BE2C (cell line): ENCODE measurements at regions not wholly inside any gene's neighbourhood (a gene's known extent, or its start where the extent isn't known, plus 50 kb on each side); places are given as distances from the start of the nearest gene placed in this dataset.
"Not testable (repeated sequence)": the region's sequence is repeated elsewhere in the genome, so short reads cannot be mapped to it uniquely, and the experiment has no call there.

Source experiments
- DNase-seq: peaks from one replicate; pipeline ENCODE4 v3.0.0-alpha.2; 2020
- H3K27me3 ChIP-seq: fragments of 250-450 bp; sonication (Bioruptor Pico); 2 replicates; pipeline ENCODE4 v1.5.1; 2020; ENCODE audit warnings: mild to moderate bottlenecking
- H3K36me3 ChIP-seq: fragments of 250-450 bp; sonication (Bioruptor Pico); 2 replicates; pipeline ENCODE4 v1.5.1; 2020; ENCODE audit warnings: mild to moderate bottlenecking
- H3K4me1 ChIP-seq: fragments of 250-450 bp; sonication (Bioruptor Pico); 2 replicates; pipeline ENCODE4 v1.5.1; 2020
- H3K4me3 ChIP-seq: 2 replicates; pipeline ENCODE4 v1.5.1; 2011; ENCODE audit warnings: low read depth, low read length
- H3K9me3 ChIP-seq: fragments of 250-450 bp; sonication (Bioruptor Pico); 2 replicates; pipeline ENCODE4 v1.5.1; 2020
- TF ChIP-seq, protein P1 (sequence below): IDR thresholded peaks from 2 replicates; pipeline ENCODE4 v1.5.1; 2012; ENCODE audit warnings: mild to moderate bottlenecking, low read depth, low read length

DNA sequence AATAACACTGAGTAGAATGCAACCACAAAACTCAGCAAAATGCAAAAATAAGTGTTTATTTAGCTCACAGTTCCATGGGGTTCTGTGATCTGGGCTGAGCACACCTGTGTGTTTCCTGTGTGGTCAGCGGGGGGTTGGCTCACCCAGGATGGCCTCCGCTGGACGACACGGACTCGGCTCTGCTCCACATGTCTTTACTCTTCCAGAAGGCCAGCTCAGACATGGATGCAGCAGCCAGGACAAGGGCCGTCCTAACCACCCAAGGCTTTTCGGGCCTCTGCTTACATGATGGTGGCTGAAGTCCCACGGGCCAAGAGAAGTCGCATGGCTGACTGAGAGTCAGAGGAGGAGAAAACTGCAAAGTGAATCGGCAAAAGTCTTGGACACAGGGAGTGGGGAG is 153.5 kb upstream of the IRS2 start:
- DNase-seq, result no peak
- Histone ChIP-seq H3K4me1 (no peaks in the 10 kb centered on the region), H3K36me3 (no peaks in the 10 kb centered on the region), H3K9me3 (no peaks in the 10 kb centered on the region), H3K4me3 (no peak overlapping the region), H3K27me3 (peaks cover 16% of the 10 kb centered on the region; the same call in 1 of the 2 replicates)
- TF ChIP-seq, protein P1, sequence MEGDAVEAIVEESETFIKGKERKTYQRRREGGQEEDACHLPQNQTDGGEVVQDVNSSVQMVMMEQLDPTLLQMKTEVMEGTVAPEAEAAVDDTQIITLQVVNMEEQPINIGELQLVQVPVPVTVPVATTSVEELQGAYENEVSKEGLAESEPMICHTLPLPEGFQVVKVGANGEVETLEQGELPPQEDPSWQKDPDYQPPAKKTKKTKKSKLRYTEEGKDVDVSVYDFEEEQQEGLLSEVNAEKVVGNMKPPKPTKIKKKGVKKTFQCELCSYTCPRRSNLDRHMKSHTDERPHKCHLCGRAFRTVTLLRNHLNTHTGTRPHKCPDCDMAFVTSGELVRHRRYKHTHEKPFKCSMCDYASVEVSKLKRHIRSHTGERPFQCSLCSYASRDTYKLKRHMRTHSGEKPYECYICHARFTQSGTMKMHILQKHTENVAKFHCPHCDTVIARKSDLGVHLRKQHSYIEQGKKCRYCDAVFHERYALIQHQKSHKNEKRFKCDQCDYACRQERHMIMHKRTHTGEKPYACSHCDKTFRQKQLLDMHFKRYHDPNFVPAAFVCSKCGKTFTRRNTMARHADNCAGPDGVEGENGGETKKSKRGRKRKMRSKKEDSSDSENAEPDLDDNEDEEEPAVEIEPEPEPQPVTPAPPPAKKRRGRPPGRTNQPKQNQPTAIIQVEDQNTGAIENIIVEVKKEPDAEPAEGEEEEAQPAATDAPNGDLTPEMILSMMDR, result no peak

DNA sequence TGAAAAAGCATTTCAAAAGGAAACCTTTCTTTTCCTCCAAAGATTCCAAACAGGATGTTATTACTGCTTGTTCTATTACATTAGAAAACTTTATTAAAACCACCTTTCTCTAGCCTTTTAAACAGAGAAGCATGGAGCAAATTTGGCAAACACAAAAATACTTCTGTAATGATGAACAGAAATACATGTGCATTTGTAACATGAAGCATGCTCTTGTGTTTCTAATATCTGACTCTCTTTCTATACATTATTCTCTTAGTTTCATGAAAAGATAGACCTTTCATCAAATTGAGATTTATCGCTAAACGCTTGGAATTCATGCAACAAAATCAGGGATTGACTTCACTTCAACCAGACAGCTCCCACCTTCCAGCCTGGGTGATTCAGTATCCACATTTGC is 152.8 kb upstream of the IRS2 start:
- Histone ChIP-seq H3K27me3 (peaks cover 16% of the 10 kb centered on the region; the same call in 1 of the 2 replicates), H3K4me1 (no peaks in the 10 kb centered on the region), H3K36me3 (no peaks in the 10 kb centered on the region), H3K9me3 (no peaks in the 10 kb centered on the region), H3K4me3 (no peak overlapping the region)
- TF ChIP-seq, protein P1, result no peak
- no peak for DNase-seq

DNA sequence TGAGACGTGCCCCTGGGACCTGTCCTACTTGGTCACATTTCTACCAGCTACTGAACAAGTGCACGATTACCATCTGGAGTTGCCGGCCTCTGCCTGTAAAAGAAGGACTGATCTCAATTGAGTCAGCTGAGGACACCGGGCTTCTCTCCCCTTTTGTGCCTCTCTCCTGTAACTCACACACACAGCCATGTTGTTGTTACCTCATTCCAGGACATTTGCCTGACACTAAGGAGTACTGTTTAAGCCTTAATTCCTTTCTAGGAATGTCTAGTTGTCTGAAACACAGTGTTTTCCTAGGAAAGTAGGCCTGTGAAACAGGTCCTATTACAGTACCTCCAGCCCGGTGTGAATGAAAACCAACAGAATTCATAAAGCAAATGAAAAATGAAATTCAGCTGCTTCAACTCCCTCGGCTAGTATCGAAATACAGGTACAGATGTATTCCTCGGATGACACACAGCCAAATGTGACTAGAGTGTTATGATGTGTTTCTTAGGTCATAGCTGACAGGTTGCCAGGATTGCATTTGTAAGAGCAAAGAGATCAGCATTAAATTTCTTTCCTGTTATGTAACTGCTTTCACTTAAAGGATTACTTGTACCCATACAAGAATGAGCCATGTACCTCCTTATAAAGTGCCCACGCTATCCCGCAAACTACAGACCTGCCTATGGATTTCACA is 152.0 kb upstream of the IRS2 start:
- no peaks in the 10 kb centered on the region for H3K9me3 ChIP-seq
- H3K4me3 ChIP-seq, result no peak overlapping the region
- DNase-seq, result no peak
- no peaks in the 10 kb centered on the region for H3K4me1 ChIP-seq
- H3K27me3 ChIP-seq, result peaks cover 16% of the 10 kb centered on the region
- TF ChIP-seq, protein P1, result no peak
- H3K36me3 ChIP-seq, result no peaks in the 10 kb centered on the region

DNA sequence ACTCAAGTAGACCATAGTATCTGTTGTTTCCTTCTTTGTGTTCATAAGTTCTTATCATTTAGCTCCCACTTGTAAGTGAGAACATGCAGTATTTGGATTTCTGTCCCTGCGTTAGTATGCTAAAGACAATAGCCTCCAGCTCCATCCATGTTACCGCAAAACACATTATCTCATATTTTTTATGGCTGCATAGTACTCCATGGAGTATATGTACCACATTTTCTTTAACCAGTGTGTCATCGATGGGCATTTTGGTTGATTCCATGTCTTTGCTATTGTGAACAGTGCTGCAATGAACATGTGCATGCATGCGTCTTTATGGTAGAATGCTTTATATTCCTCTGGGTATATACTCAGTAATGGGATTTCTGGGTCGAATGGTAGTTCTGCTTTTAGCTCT is 148.1 kb upstream of the IRS2 start:
- DNase-seq, H3K4me1 ChIP-seq, H3K4me3 ChIP-seq, H3K27me3 ChIP-seq, H3K9me3 ChIP-seq, H3K36me3 ChIP-seq: not testable (repeated sequence)

DNA sequence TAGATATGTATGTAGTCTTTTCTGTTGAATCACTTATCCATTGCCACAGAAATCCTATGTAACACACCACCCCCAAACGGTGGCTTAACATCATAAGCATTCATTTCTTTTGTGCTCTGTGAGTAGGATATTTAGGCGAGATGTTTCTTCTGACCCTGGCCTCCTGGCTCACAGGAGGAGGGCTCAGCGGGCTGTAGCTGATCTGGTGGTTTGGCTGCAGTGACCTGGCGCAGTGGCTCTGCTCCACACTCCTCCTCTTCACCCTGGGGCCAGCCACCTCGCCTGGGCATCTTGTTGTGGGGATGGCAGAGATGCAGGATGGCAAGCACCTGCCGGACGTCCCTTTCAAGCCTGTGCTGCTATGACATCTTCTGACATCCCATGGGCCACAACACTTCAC is 147.1 kb upstream of the IRS2 start:
- Histone ChIP-seq H3K27me3 (peaks cover 7% of the 10 kb centered on the region), H3K36me3 (no peaks in the 10 kb centered on the region), H3K4me1 (no peaks in the 10 kb centered on the region), H3K4me3 (no peak overlapping the region), H3K9me3 (no peaks in the 10 kb centered on the region)
- TF ChIP-seq, protein P1, result no peak
- DNase-seq, result no peak

DNA sequence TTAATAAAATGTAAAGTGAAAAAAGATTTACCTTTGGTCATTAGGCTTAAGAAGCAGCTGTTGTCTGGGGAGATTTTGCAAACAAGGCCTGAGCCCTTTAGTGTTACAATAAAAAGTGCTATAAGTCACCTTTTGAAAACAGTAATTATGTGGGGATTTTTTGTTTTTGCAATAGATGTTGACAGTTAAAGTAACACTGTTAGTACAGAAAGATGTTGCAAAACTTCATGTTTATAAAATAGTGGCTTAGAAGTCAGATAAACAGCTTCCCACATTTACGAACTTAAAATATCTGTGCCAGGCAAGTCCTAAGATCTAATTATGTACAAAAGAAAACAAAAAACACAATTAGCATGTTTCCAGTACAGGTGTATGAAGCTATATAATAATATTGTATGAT is 138.0 kb upstream of the IRS2 start:
- H3K4me3 ChIP-seq, result no peak overlapping the region
- DNase-seq, result no peak
- no peaks in the 10 kb centered on the region for H3K4me1 ChIP-seq
- TF ChIP-seq, protein P1, result no peak
- no peaks in the 10 kb centered on the region for H3K36me3 ChIP-seq
- H3K9me3 ChIP-seq, result no peaks in the 10 kb centered on the region
- H3K27me3 ChIP-seq, result peaks cover 20% of the 10 kb centered on the region
